SK-N-SH (cell line): ENCODE measurements at regions not wholly inside any gene's neighbourhood (a gene's known extent, or its start where the extent isn't known, plus 50 kb on each side); places are given as distances from the start of the nearest gene placed in this dataset.
A peak's percentile ranks its signal among the peaks of the same experiment; 100 is the strongest.

Experiments
- CTCF ChIA-PET: fragments of 300-600, 350-600 bp; formaldehyde crosslinking; extraction: SDS; loops from one replicate; lab custom pipeline; 2021; lab: Yijun Ruan, JAX
- POLR2A ChIA-PET: fragments of 350-600 bp; sonication (Branson Sonifier 250); formaldehyde crosslinking; extraction: SDS; loops from one replicate; lab custom pipeline; 2020; ENCODE audit warnings: antibody characterized with exemption, inconsistent platforms; lab: Yijun Ruan, JAX
- DNase-seq: peaks from one replicate; pipeline ENCODE4 v3.0.0; 2012
- H2AFZ ChIP-seq: fragments of 200-600 bp; sonication (generic); 2 replicates; pipeline ENCODE4 v1.8.1; 2016; ENCODE audit warnings: antibody characterized with exemption, mild to moderate bottlenecking, low read depth
- H3F3A ChIP-seq: fragments of 200-600 bp; sonication (generic); replicated peaks from 2 replicates; pipeline ENCODE3; 2016; ENCODE audit warnings: antibody characterized with exemption, mild to moderate bottlenecking; ENCODE audit not compliant: insufficient read depth
- H3K27ac ChIP-seq, 2 experiments: fragments of 200-500 bp in 1 of 2; fragments of 200-600 bp in 1 of 2; sonication (Bioruptor generic) in 1 of 2; sonication (generic), shearing (Covaris generic) in 1 of 2; 2 replicates each; pipeline versions ENCODE4 v1.5.1 to v1.6.1; 2014 to 2016; ENCODE audit warnings: low read depth in 2 of 2, inconsistent platforms in 1 of 2, low read length in 1 of 2, mild to moderate bottlenecking in 1 of 2, mixed read lengths in 1 of 2
- H3K27me3 ChIP-seq: fragments of 200-600 bp; sonication (generic), shearing (Covaris generic); 2 replicates; pipeline ENCODE4 v1.6.1; 2016; ENCODE audit warnings: mixed run types; ENCODE audit not compliant: insufficient read depth
- H3K36me3 ChIP-seq, 2 experiments: fragments of 200-500 bp in 1 of 2; fragments of 200-600 bp in 1 of 2; sonication (Bioruptor generic) in 1 of 2; sonication (generic) in 1 of 2; replicated peaks in 1 of 2; 2 replicates each; pipeline versions ENCODE3 to v1.5.1; 2014 to 2016; ENCODE audit warnings: low read length in 1 of 2, mild to moderate bottlenecking in 1 of 2; ENCODE audit not compliant: insufficient read depth in 2 of 2, control insufficient read depth in 1 of 2
- H3K4me1 ChIP-seq, 2 experiments: fragments of 200-500 bp in 1 of 2; fragments of 200-600 bp in 1 of 2; sonication (Bioruptor generic) in 1 of 2; sonication (generic), shearing (Covaris generic) in 1 of 2; 2 replicates each; pipeline versions ENCODE4 v1.5.1 to v1.6.1; 2014 to 2016; ENCODE audit warnings: low read depth in 1 of 2, low read length in 1 of 2, mixed run types in 1 of 2; ENCODE audit not compliant: insufficient read depth in 2 of 2, control insufficient read depth in 1 of 2
- H3K4me2 ChIP-seq: fragments of 200-600 bp; sonication (generic), shearing (Covaris generic); 2 replicates; pipeline ENCODE4 v1.6.1; 2017; ENCODE audit warnings: mixed run types
- H3K4me3 ChIP-seq, 2 experiments: fragments of 200-500 bp in 1 of 2; fragments of 200-600 bp in 1 of 2; sonication (Bioruptor generic) in 1 of 2; sonication (generic), shearing (Covaris generic) in 1 of 2; 2 replicates each; pipeline versions ENCODE4 v1.5.1 to v1.8.1; 2014 to 2016; ENCODE audit warnings: low read depth in 2 of 2, inconsistent platforms in 1 of 2, low read length in 1 of 2, mild to moderate bottlenecking in 1 of 2, mixed read lengths in 1 of 2, moderate library complexity in 1 of 2
- H3K79me2 ChIP-seq: fragments of 200-600 bp; sonication (generic); 2 replicates; pipeline ENCODE4 v1.8.1; 2017; ENCODE audit warnings: mild to moderate bottlenecking; ENCODE audit not compliant: insufficient read depth
- H3K9ac ChIP-seq: fragments of 200-600 bp; sonication (generic); 2 replicates; pipeline ENCODE4 v1.6.1; 2017; ENCODE audit warnings: mixed run types
- H3K9me2 ChIP-seq: fragments of 200-600 bp; sonication (generic); 2 replicates; pipeline ENCODE4 v1.6.1; 2017; ENCODE audit warnings: mixed run types
- H3K9me3 ChIP-seq: fragments of 200-600 bp; sonication (generic); 2 replicates; pipeline ENCODE4 v1.6.1; 2017; ENCODE audit warnings: mixed run types, mild to moderate bottlenecking, moderate library complexity
- H4K20me1 ChIP-seq: fragments of 200-600 bp; sonication (generic); 2 replicates; pipeline ENCODE4 v1.6.1; 2017; ENCODE audit warnings: mild to moderate bottlenecking, mixed run types; ENCODE audit not compliant: insufficient read depth
- FOSL2 ChIP-seq: IDR thresholded peaks from 2 replicates; pipeline ENCODE4 v1.4.0; 2012; ENCODE audit warnings: low read depth, mild to moderate bottlenecking, moderate library complexity, borderline replicate concordance
- GABPA ChIP-seq: IDR thresholded peaks from 2 replicates; pipeline ENCODE4 v1.4.0; 2012; ENCODE audit warnings: low read depth, mild to moderate bottlenecking
- GATA2 ChIP-seq: sonication (generic); formaldehyde crosslinking; IDR thresholded peaks from 2 replicates; pipeline ENCODE4 v1.5.0; 2020; ENCODE audit warnings: mild to moderate bottlenecking, missing genetic modification reagents
- JUND ChIP-seq: IDR thresholded peaks from 2 replicates; pipeline ENCODE4 v1.4.0; 2012
- MAX ChIP-seq: IDR thresholded peaks from 2 replicates; pipeline ENCODE4 v1.4.0; 2012; ENCODE audit warnings: low read depth
- MEF2A ChIP-seq: IDR thresholded peaks from 2 replicates; pipeline ENCODE4 v1.4.0; 2012; ENCODE audit warnings: low read depth, borderline replicate concordance
- POLR2AphosphoS5 ChIP-seq: IDR thresholded peaks from 2 replicates; pipeline ENCODE4 v1.6.1; 2012; ENCODE audit warnings: low read depth, low read length
- RAD21 ChIP-seq: IDR thresholded peaks from 2 replicates; pipeline ENCODE4 v1.6.1; 2012; ENCODE audit warnings: mild to moderate bottlenecking, low read length
- RFX5 ChIP-seq: IDR thresholded peaks from 2 replicates; pipeline ENCODE4 v1.6.1; 2012; ENCODE audit warnings: mild to moderate bottlenecking, improper control_type of control experiment, low read length
- RXRA ChIP-seq: IDR thresholded peaks from 2 replicates; pipeline ENCODE4 v1.4.0; 2012; ENCODE audit warnings: low read depth, mild to moderate bottlenecking, borderline replicate concordance
- SIN3A ChIP-seq: IDR thresholded peaks from 2 replicates; pipeline ENCODE4 v1.6.1; 2012; ENCODE audit warnings: low read depth, mild to moderate bottlenecking, low read length, moderate library complexity, borderline replicate concordance
- SMC3 ChIP-seq: IDR thresholded peaks from 2 replicates; pipeline ENCODE4 v1.6.1; 2012; ENCODE audit warnings: low read depth, low read length, improper control_type of control experiment
- TEAD4 ChIP-seq: IDR thresholded peaks from 2 replicates; pipeline ENCODE4 v1.4.0; 2012; ENCODE audit warnings: mild to moderate bottlenecking, borderline replicate concordance; ENCODE audit not compliant: insufficient read depth
- USF2 ChIP-seq: fragments of 150-350 bp; IDR thresholded peaks from 2 replicates; pipeline ENCODE4 v1.6.1; 2017; ENCODE audit warnings: antibody characterized with exemption, low read length, low read depth, borderline replicate concordance
- WGBS: methylation state at CpG from one replicate; pipeline ENCODE4 v1.1.6; 2017; ENCODE audit warnings: low lambda C conversion rate; 5-methylcytosine and 5-hydroxymethylcytosine counted together
- TF ChIP-seq, protein P1 (sequence below): IDR thresholded peaks from 2 replicates; pipeline ENCODE4; 2012
- TF ChIP-seq, protein P2 (sequence below): IDR thresholded peaks from 2 replicates; pipeline ENCODE4 v1.6.1; 2012; ENCODE audit warnings: mild to moderate bottlenecking, low read depth, low read length, moderate library complexity

GRCh38 chr1:60573726-60574409 lies 500.3 kb upstream of the C1orf87 start:
- Histone ChIP-seq H3K9me2 (no peaks in the 10 kb centered on the region), H3K4me3 (no peak overlapping the region), H4K20me1 (no peaks in the 10 kb centered on the region), H2AFZ (no peak overlapping the region), H3K4me1 (peaks cover 5 to 8% of the 10 kb centered on the region in 2 experiments; a peak in 3 of 4 replicates), H3K9me3 (no peaks in the 10 kb centered on the region), H3K9ac (no peak overlapping the region), H3K27ac (no peak overlapping the region; a peak in 1 of 4 replicates), H3K27me3 (no peaks in the 10 kb centered on the region), H3K4me2 (peak overlapping the region; percentile 14; the same call in 1 of the 2 replicates), H3F3A (no peaks in the 10 kb centered on the region)
- 10% methylated on average over 3 of the region's 3 CpGs for WGBS
- POLR2A ChIA-PET: no interaction called here
- DNase-seq: no peak
- TF ChIP-seq FOSL2 (peak; percentile 57), JUND (peak; percentile 29; the same call in 1 of the 2 replicates), SMC3 (no peak)
- TF ChIP-seq, protein P1, sequence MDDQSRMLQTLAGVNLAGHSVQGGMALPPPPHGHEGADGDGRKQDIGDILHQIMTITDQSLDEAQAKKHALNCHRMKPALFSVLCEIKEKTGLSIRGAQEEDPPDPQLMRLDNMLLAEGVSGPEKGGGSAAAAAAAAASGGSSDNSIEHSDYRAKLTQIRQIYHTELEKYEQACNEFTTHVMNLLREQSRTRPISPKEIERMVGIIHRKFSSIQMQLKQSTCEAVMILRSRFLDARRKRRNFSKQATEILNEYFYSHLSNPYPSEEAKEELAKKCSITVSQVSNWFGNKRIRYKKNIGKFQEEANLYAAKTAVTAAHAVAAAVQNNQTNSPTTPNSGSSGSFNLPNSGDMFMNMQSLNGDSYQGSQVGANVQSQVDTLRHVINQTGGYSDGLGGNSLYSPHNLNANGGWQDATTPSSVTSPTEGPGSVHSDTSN: peak; percentile 79
- TF ChIP-seq, all 33 proteins: peak for 3
- H3K79me2 ChIP-seq: no peaks in the 10 kb centered on the region
- CTCF ChIA-PET: interaction anchor here (0.8 to 1.0 kb wide), 2 partner anchors 22 to 78 kb away, joined by 3 read pairs; no protein-coding TSS in a partner anchor
- H3K36me3 ChIP-seq: no peaks in the 10 kb centered on the region

DNA sequence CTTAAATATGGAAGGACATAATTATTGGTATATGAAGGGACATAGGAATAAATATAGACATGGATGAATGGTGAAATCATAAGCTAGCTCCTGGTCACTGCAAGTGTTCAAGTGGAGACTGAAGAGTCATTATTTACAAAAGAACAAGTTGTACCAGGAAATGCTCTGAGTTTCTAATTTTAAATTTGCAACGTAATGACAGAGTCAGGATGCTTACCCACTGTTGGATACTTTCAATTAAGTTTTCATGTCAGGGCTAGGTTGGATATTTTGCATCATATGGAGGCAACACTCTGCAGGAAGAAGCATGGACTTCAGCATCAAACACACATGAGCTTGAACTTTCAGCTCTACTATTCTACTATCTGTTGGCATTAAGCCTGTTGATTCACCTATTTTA lies 499.6 kb upstream of the C1orf87 start:
- ChIA-PET CTCF (interaction anchor here (0.8 kb wide), 1 partner anchor 23 kb away, joined by 3 read pairs; no protein-coding TSS in a partner anchor), POLR2A (no interaction called here)
- no peaks in the 10 kb centered on the region for H3K9me3 ChIP-seq
- TF ChIP-seq POLR2AphosphoS5 (no peak), RFX5 (no peak), RAD21 (no peak), TEAD4 (no peak), SMC3 (no peak), SIN3A (no peak)
- no peaks in the 10 kb centered on the region for H3K79me2 ChIP-seq
- H3K4me1 ChIP-seq: peaks cover 5 to 8% of the 10 kb centered on the region in 2 experiments; a peak in 3 of 4 replicates
- 31% methylated on average over 1 of the region's 1 CpG for WGBS
- no peaks in the 10 kb centered on the region for H3K27me3 ChIP-seq
- H4K20me1 ChIP-seq: no peaks in the 10 kb centered on the region
- no peaks in the 10 kb centered on the region for H3F3A ChIP-seq
- H3K9ac ChIP-seq: no peak overlapping the region
- DNase-seq: no peak
- no peaks in the 10 kb centered on the region for H3K36me3 ChIP-seq
- no peak overlapping the region for H3K4me3 ChIP-seq
- no peaks in the 10 kb centered on the region for H3K9me2 ChIP-seq
- no peak overlapping the region for H3K4me2 ChIP-seq
- no peak overlapping the region for H3K27ac ChIP-seq
- no peak overlapping the region for H2AFZ ChIP-seq

GRCh38 chr1:60572378-60572777 lies 498.8 kb upstream of the C1orf87 start:
- no peaks in the 10 kb centered on the region for H3K9me3 ChIP-seq
- ChIA-PET CTCF (no interaction called here), POLR2A (no interaction called here)
- no peaks in the 10 kb centered on the region for H3K9me2 ChIP-seq
- no peaks in the 10 kb centered on the region for H3K27me3 ChIP-seq
- no peak overlapping the region for H3K4me3 ChIP-seq
- no peaks in the 10 kb centered on the region for H3K79me2 ChIP-seq
- no peak overlapping the region for H3K4me2 ChIP-seq
- H3F3A ChIP-seq: no peaks in the 10 kb centered on the region
- H3K36me3 ChIP-seq: no peaks in the 10 kb centered on the region
- peaks cover 5% of the 10 kb centered on the region in 2 experiments; a peak in 3 of 4 replicates for H3K4me1 ChIP-seq
- H3K27ac ChIP-seq: no peak overlapping the region
- no peak overlapping the region for H2AFZ ChIP-seq
- 85% methylated on average over 4 of the region's 4 CpGs for WGBS
- DNase-seq: no peak
- H4K20me1 ChIP-seq: no peaks in the 10 kb centered on the region
- H3K9ac ChIP-seq: no peak overlapping the region
- no peak for TF ChIP-seq USF2
- no peak for TF ChIP-seq MAX
- no peak for TF ChIP-seq FOSL2
- no peak for TF ChIP-seq GABPA
- no peak for TF ChIP-seq RXRA
- TF ChIP-seq GATA2 (CRISPR knock-in tag): no peak
- no peak for TF ChIP-seq POLR2AphosphoS5
- TF ChIP-seq RAD21: no peak
- TF ChIP-seq, protein P2, sequence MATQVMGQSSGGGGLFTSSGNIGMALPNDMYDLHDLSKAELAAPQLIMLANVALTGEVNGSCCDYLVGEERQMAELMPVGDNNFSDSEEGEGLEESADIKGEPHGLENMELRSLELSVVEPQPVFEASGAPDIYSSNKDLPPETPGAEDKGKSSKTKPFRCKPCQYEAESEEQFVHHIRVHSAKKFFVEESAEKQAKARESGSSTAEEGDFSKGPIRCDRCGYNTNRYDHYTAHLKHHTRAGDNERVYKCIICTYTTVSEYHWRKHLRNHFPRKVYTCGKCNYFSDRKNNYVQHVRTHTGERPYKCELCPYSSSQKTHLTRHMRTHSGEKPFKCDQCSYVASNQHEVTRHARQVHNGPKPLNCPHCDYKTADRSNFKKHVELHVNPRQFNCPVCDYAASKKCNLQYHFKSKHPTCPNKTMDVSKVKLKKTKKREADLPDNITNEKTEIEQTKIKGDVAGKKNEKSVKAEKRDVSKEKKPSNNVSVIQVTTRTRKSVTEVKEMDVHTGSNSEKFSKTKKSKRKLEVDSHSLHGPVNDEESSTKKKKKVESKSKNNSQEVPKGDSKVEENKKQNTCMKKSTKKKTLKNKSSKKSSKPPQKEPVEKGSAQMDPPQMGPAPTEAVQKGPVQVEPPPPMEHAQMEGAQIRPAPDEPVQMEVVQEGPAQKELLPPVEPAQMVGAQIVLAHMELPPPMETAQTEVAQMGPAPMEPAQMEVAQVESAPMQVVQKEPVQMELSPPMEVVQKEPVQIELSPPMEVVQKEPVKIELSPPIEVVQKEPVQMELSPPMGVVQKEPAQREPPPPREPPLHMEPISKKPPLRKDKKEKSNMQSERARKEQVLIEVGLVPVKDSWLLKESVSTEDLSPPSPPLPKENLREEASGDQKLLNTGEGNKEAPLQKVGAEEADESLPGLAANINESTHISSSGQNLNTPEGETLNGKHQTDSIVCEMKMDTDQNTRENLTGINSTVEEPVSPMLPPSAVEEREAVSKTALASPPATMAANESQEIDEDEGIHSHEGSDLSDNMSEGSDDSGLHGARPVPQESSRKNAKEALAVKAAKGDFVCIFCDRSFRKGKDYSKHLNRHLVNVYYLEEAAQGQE: no peak
- no peak for TF ChIP-seq MEF2A
